Astrocyte of the cerebellum (primary cell): ENCODE measurements at regions not wholly inside any gene's neighbourhood (a gene's known extent, or its start where the extent isn't known, plus 50 kb on each side); places are given as distances from the start of the nearest gene placed in this dataset.

ENCODE experiments used
- DNase-seq: peaks from one replicate; pipeline ENCODE4 v3.0.0-alpha.2; 2011; ENCODE audit warnings: low read depth
- H3K4me3 ChIP-seq: 2 replicates; pipeline ENCODE4 v1.5.1; 2011; ENCODE audit warnings: mild to moderate bottlenecking, low read depth, low read length, moderate library complexity
- in situ Hi-C: cut with HindIII; loops from 2 replicates; pipeline ENCODE4 v1.10.0; 2017; ENCODE audit warnings: low sequenced_read_pairs
- TF ChIP-seq, protein P1 (sequence below): IDR thresholded peaks from 2 replicates; pipeline ENCODE4 v1.5.1; 2012; ENCODE audit warnings: low read length, low read depth, moderate library complexity, mild to moderate bottlenecking; ENCODE audit errors: missing control alignments

DNA sequence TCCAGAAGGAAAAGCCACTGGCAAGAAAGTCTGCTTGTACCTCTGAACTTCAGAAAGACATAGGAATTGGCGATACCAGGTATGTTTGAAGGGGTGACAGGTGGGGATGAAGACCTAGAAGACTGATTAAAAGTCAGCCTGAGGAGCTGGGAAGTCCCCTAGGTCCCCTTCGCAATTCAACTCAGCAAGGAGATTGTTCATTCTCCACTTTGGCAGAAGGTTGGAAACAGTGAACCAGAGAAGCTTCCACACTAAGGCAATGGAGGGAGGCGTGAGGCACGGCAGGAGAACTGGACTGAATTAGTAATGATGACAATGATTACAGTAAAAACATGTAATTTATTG lies 240.3 kb upstream of the TMPO start:
- in situ Hi-C loops: no loop called here

DNA sequence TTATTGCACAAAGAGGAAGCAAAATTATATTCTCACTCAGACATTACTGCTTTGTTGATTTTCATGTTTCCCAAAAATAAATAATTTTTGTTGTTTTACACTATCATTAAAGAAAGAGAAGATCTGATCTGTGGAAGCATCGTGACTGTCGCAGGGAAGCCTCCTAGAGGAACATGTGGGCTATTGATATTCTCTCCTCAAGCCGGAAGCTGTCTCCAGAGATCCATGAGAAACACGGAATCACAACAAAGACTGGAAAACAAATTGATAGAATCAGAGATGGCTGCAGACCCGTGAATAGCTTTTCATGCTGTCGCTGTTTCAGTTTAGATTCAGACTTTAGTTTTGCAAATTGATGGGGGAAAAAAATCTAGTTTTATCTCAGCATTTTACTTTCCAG lies 235.2 kb upstream of the TMPO start:
- no peak for DNase-seq
- H3K4me3 ChIP-seq: no peak overlapping the region
- TF ChIP-seq, protein P1, sequence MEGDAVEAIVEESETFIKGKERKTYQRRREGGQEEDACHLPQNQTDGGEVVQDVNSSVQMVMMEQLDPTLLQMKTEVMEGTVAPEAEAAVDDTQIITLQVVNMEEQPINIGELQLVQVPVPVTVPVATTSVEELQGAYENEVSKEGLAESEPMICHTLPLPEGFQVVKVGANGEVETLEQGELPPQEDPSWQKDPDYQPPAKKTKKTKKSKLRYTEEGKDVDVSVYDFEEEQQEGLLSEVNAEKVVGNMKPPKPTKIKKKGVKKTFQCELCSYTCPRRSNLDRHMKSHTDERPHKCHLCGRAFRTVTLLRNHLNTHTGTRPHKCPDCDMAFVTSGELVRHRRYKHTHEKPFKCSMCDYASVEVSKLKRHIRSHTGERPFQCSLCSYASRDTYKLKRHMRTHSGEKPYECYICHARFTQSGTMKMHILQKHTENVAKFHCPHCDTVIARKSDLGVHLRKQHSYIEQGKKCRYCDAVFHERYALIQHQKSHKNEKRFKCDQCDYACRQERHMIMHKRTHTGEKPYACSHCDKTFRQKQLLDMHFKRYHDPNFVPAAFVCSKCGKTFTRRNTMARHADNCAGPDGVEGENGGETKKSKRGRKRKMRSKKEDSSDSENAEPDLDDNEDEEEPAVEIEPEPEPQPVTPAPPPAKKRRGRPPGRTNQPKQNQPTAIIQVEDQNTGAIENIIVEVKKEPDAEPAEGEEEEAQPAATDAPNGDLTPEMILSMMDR: no peak
- in situ Hi-C loops: no loop called here

More for the DNA sequence above, 240.3 kb upstream of the TMPO start:
- TF ChIP-seq, protein P1: no peak
- H3K4me3 ChIP-seq: no peak overlapping the region
- DNase-seq: no peak

DNA sequence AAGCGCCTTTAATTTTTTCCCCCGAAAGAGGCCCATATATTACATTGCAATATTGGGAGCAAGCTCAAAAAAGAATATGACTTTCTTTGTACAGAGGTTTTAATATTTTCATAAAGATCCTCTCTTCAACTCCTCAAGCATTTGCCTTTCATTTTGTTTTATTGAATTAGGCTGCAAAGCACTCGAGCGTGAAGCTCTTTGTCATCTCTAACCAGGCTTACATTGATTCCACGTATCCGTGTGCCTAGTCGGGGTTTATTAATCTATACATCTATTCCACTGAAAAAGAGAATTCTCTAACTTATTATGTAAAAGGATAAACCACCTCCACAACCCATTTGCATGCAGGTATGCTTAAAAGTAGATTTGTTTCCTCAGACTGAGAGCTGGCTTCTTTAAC lies 234.8 kb upstream of the TMPO start:
- H3K4me3 ChIP-seq: no peak overlapping the region
- TF ChIP-seq, protein P1: no peak
- in situ Hi-C loops: no loop called here
- no peak for DNase-seq

DNA sequence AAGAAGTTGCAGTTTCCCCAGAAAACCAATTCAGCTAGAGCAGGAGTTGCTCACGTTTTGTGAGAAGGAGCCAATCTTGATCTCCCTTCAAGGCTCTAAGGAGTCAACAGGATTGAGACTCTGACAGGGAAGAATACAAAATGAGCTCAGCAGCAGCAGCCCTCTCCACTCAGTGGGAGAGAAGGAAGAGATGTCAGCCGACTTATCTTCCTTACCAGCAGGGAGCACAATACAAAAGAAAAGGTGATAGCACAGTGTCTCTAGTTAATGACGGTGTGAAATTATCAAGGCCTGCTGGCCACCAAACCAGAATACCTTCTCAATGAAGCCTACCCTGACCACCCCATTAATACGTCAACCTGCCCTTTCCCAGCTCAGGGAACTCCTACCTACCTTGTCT lies 223.6 kb upstream of the TMPO start:
- TF ChIP-seq, protein P1: no peak
- no peak overlapping the region for H3K4me3 ChIP-seq
- no peak for DNase-seq
- in situ Hi-C loops: no loop called here

DNA sequence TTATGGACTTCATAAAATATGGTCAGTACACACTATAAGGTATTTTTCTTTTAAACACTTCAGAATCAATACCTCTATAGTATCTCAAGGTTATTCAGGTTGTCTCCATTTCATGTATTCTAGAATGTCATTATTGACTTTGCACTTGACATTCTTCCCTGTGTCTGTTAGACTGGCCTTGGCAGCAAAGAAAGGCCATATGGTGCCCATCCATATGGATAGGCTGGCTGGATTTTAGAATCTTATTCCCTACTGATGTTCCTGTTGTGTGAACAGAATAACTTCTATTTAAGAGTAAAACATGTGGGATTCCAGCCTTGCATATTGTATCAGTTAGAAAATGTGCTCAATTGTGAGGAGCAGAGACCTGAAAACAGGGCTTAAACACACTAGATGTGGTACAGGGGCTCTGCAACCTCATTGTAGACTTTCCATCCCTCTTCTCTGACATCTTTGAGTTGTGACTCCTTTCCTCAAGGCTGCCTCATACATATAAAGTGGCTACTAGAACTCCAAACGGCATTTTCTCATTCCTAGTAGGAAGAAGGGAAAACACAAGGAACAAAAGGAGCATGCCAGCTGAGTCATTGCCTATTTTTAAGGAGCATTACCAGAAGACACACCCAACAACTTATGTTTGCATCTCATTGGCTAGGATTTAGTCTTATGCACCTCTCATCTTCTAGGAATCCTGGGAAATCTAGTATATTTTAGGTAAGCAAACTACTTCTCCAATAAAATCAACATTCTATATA lies 221.2 kb upstream of the TMPO start:
- no peak overlapping the region for H3K4me3 ChIP-seq
- in situ Hi-C loops: no loop called here
- no peak for DNase-seq
- TF ChIP-seq, protein P1: no peak

DNA sequence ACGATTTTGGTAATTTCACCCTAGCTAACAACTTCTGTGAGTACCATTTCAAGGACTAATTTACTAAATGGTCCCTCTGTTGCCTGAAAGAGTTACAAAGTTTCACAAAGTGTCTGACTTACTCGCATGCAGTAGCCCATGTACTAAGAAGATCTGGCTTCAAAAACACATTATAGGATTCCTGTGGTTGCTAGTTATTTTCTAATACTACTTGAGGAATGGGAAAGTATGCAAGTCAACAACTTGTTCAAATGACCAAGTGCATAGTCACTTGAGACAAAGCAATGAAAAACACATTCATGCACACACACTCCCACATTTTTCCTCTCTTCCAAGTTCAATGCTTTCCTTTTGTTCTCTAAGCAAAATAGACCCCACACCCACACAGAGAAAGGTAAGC lies 219.7 kb upstream of the TMPO start:
- in situ Hi-C loops: no loop called here
- TF ChIP-seq, protein P1: no peak
- H3K4me3 ChIP-seq: no peak overlapping the region
- peak; percentile 6 for DNase-seq
